GM12874 (cell line): ENCODE measurements at regions not wholly inside any gene's neighbourhood (a gene's known extent, or its start where the extent isn't known, plus 50 kb on each side); places are given as distances from the start of the nearest gene placed in this dataset.

Source experiments
- CTCF ChIP-seq: IDR thresholded peaks from 2 replicates; pipeline ENCODE4 v1.5.1; 2011; ENCODE audit warnings: low read depth, mild to moderate bottlenecking, control low read depth, low read length, moderate library complexity; ENCODE audit not compliant: insufficient read depth

- TF ChIP-seq CTCF: no peak
These were observed 442.6 kb downstream of the PRDM2 start for GRCh38 chr1:14142397-14143100.

- no peak for TF ChIP-seq CTCF
These were observed 443.8 kb downstream of the PRDM2 start for GRCh38 chr1:14143777-14144176.

GRCh38 chr1:14148526-14148925 lies 448.5 kb downstream of the PRDM2 start:
- TF ChIP-seq CTCF: no peak

- no peak for TF ChIP-seq CTCF
These were observed 449.1 kb upstream of the KAZN start for GRCh38 chr1:14149431-14149830.

- no peak for TF ChIP-seq CTCF
These were observed 441.9 kb upstream of the KAZN start for GRCh38 chr1:14156543-14156942.

GRCh38 chr1:14160781-14161180 lies 437.7 kb upstream of the KAZN start:
- no peak for TF ChIP-seq CTCF

GRCh38 chr1:14163246-14163645 lies 435.2 kb upstream of the KAZN start:
- no peak for TF ChIP-seq CTCF
